Renal cortex interstitium (tissue), 11 donors: ENCODE measurements at regions not wholly inside any gene's neighbourhood (a gene's known extent, or its start where the extent isn't known, plus 50 kb on each side); places are given as distances from the start of the nearest gene placed in this dataset.

Source experiments
- DNase-seq, 11 donors: peaks; one replicate each; pipeline ENCODE4 v3.0.0-alpha.2; 2013; ENCODE audit warnings: low read depth in 9 of 11, low spot score in 4 of 11; ENCODE audit errors: extremely low read depth in 1 of 11

GRCh38 chr18:28984731-28985130, 807.8 kb upstream of the CDH2 start:
- DNase-seq: no peak

GRCh38 chr18:28974504-28974903, 797.6 kb upstream of the CDH2 start:
- no peak for DNase-seq

GRCh38 chr18:28973324-28973723, 796.4 kb upstream of the CDH2 start:
- DNase-seq: no peak

GRCh38 chr18:28972333-28972907, 795.5 kb upstream of the CDH2 start:
- no peak for DNase-seq

GRCh38 chr18:28963481-28963880, 786.6 kb upstream of the CDH2 start:
- no peak for DNase-seq

GRCh38 chr18:28961669-28962228, 784.8 kb upstream of the CDH2 start:
- DNase-seq: peak in 6 of 11 donors; percentile 1 to 12 (median 4)

GRCh38 chr18:28960146-28960545, 783.2 kb upstream of the CDH2 start:
- no peak for DNase-seq

- DNase-seq: no peak
Observed at GRCh38 chr18:28952339-28952738, 775.4 kb upstream of the CDH2 start.

- DNase-seq: no peak
Observed at GRCh38 chr18:28947900-28948299, 771.0 kb upstream of the CDH2 start.

GRCh38 chr18:28946471-28946870, 769.5 kb upstream of the CDH2 start:
- DNase-seq: no peak

GRCh38 chr18:28922936-28923335, 746.0 kb upstream of the CDH2 start:
- no peak for DNase-seq

GRCh38 chr18:28916456-28916855, 739.5 kb upstream of the CDH2 start:
- no peak for DNase-seq

- DNase-seq: no peak
Observed at GRCh38 chr18:28905509-28905908, 728.6 kb upstream of the CDH2 start.

- DNase-seq: no peak
Observed at GRCh38 chr18:28904789-28905364, 727.9 kb upstream of the CDH2 start.

GRCh38 chr18:28903306-28903705, 726.4 kb upstream of the CDH2 start:
- DNase-seq: no peak

GRCh38 chr18:28890791-28891190, 713.9 kb upstream of the CDH2 start:
- DNase-seq: no peak

- no peak for DNase-seq
Observed at GRCh38 chr18:28884304-28884703, 707.4 kb upstream of the CDH2 start.

- DNase-seq: no peak
Observed at GRCh38 chr18:28880856-28881255, 703.9 kb upstream of the CDH2 start.

GRCh38 chr18:28875059-28875458, 698.1 kb upstream of the CDH2 start:
- no peak for DNase-seq

GRCh38 chr18:28863396-28863795, 686.5 kb upstream of the CDH2 start:
- peak in 2 of 11 donors; percentile 8 to 11 for DNase-seq

GRCh38 chr18:28858248-28858647, 681.3 kb upstream of the CDH2 start:
- DNase-seq: no peak
